ENCODE measurements at regions not wholly inside any gene's neighbourhood (a gene's known extent, or its start where the extent isn't known, plus 50 kb on each side); places are given as distances from the start of the nearest gene placed in this dataset.

- TF ChIP-seq EZH2 (IDR thresholded peaks at IDR 0.05; ENCODE audit: low read length, missing control alignments) (no peak), CTCF (conservative IDR thresholded peaks at IDR 0.05 in 1 of 2, IDR thresholded peaks at IDR 0.05 in 1 of 2; ENCODE audit: low read depth in 1 of 2, low read length in 2 of 2) (no peak)
- Histone ChIP-seq H2AFZ (ENCODE audit: low read length) (no peak overlapping the region), H3K4me3 (replicated peaks in 1 of 4; ENCODE audit: control extremely low read depth in 1 of 4, insufficient read depth in 1 of 4, low read depth in 3 of 4, low read length in 4 of 4) (no peak overlapping the region), H3K27me3 (ENCODE audit: control insufficient read depth, insufficient read depth, low read length) (no peaks in the 10 kb centered on the region), H3K9ac (ENCODE audit: insufficient read depth, low read length) (no peak overlapping the region), H3K9me3 (ENCODE audit: control insufficient read depth, insufficient read depth, low read depth, low read length) (no peaks in the 10 kb centered on the region), H3K4me2 (ENCODE audit: extremely low read depth, insufficient read depth, low read length) (no peak overlapping the region), H3K27ac (ENCODE audit: insufficient read depth, low read length) (no peak overlapping the region), H3K36me3 (ENCODE audit: control insufficient read depth, insufficient read depth, low read length) (no peaks in the 10 kb centered on the region), H4K20me1 (ENCODE audit: control insufficient read depth, extremely low read depth, insufficient read depth, low read length) (no peaks in the 10 kb centered on the region), H3K79me2 (ENCODE audit: control insufficient read depth, insufficient read depth, low read length) (no peaks in the 10 kb centered on the region), H3K4me1 (ENCODE audit: control insufficient read depth, extremely low read depth, insufficient read depth, low read length) (no peaks in the 10 kb centered on the region)
- no peak for DNase-seq (ENCODE audit: low read depth in 2 of 2)
These were observed 125.5 kb downstream of the ASB1 start for GRCh38 chr2:238552226-238552625.

- H3K79me2 ChIP-seq (ENCODE audit: control insufficient read depth, insufficient read depth, low read length), result no peaks in the 10 kb centered on the region
These were observed 126.4 kb downstream of the ASB1 start for GRCh38 chr2:238553159-238553558.

DNA sequence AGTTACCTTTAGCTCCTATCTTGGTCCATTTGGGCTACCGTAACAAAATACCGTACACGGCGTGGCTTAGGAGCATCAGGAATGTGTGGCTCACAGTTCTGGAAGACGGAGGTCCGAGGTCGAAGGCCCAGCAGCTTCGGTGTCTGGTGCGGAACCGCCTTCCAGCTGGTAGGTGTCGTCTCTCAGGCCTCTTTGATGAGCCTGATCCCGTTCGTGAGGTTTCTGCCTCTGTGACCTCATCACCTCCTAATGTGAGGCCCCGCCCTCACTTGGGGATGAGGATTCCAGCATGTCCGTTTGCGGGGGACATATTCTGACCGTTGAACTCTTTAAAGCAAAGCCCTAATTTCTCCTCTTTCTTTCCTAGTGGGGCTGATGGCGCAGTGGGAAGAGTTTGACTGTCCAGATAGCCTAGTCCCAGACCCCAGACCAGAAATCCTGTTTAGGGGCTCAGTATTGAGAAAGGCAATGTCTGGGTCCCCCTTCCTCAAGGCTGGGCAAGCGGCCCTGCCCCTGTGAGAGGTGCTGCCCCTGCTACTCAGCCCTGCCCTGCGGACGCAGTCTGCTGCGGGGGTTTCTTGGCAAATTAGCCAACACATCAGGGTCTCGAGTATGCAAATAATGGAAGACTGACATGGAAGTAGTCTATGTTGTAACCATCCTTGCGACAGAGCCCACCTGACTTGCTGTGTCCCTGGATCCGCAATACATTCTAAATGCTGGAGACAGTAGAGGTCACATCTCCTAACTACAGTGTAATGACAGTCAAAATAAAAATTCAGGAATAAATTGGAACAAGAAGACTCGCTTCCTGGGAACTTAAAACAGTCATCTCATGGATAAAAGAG lies 128.0 kb downstream of the ASB1 start:
- no peak overlapping the region for H3K4me2 ChIP-seq (ENCODE audit: extremely low read depth, insufficient read depth, low read length)
- no peak overlapping the region for H3K9ac ChIP-seq (ENCODE audit: insufficient read depth, low read length)
- H3K9me3 ChIP-seq (ENCODE audit: control insufficient read depth, insufficient read depth, low read depth, low read length), result no peaks in the 10 kb centered on the region
- H2AFZ ChIP-seq (ENCODE audit: low read length), result no peak overlapping the region
- no peaks in the 10 kb centered on the region for H3K4me1 ChIP-seq (ENCODE audit: control insufficient read depth, extremely low read depth, insufficient read depth, low read length)
- TF ChIP-seq CTCF (conservative IDR thresholded peaks at IDR 0.05 in 1 of 2, IDR thresholded peaks at IDR 0.05 in 1 of 2; ENCODE audit: low read depth in 1 of 2, low read length in 2 of 2), result no peak
- no peak for TF ChIP-seq EZH2 (IDR thresholded peaks at IDR 0.05; ENCODE audit: low read length, missing control alignments)
- no peaks in the 10 kb centered on the region for H4K20me1 ChIP-seq (ENCODE audit: control insufficient read depth, extremely low read depth, insufficient read depth, low read length)
- no peaks in the 10 kb centered on the region for H3K27me3 ChIP-seq (ENCODE audit: control insufficient read depth, insufficient read depth, low read length)
- no peaks in the 10 kb centered on the region for H3K36me3 ChIP-seq (ENCODE audit: control insufficient read depth, insufficient read depth, low read length)
- DNase-seq (ENCODE audit: low read depth in 2 of 2), result no peak
- H3K27ac ChIP-seq (ENCODE audit: insufficient read depth, low read length), result no peak overlapping the region
- no peaks in the 10 kb centered on the region for H3K79me2 ChIP-seq (ENCODE audit: control insufficient read depth, insufficient read depth, low read length)
- no peak overlapping the region for H3K4me3 ChIP-seq (replicated peaks in 1 of 4; ENCODE audit: control extremely low read depth in 1 of 4, insufficient read depth in 1 of 4, low read depth in 3 of 4, low read length in 4 of 4)

More at GRCh38 chr2:238553159-238553558, 126.4 kb downstream of the ASB1 start:
- no peak overlapping the region for H3K4me3 ChIP-seq (replicated peaks in 1 of 4; ENCODE audit: control extremely low read depth in 1 of 4, insufficient read depth in 1 of 4, low read depth in 3 of 4, low read length in 4 of 4)
- no peak overlapping the region for H3K27ac ChIP-seq (ENCODE audit: insufficient read depth, low read length)
- DNase-seq (ENCODE audit: low read depth in 2 of 2), result no peak
- no peaks in the 10 kb centered on the region for H3K9me3 ChIP-seq (ENCODE audit: control insufficient read depth, insufficient read depth, low read depth, low read length)
- TF ChIP-seq EZH2 (IDR thresholded peaks at IDR 0.05; ENCODE audit: low read length, missing control alignments) (no peak), CTCF (conservative IDR thresholded peaks at IDR 0.05 in 1 of 2, IDR thresholded peaks at IDR 0.05 in 1 of 2; ENCODE audit: low read depth in 1 of 2, low read length in 2 of 2) (no peak)
- H3K4me2 ChIP-seq (ENCODE audit: extremely low read depth, insufficient read depth, low read length), result no peak overlapping the region
- no peaks in the 10 kb centered on the region for H3K27me3 ChIP-seq (ENCODE audit: control insufficient read depth, insufficient read depth, low read length)
- no peak overlapping the region for H3K9ac ChIP-seq (ENCODE audit: insufficient read depth, low read length)
- no peaks in the 10 kb centered on the region for H4K20me1 ChIP-seq (ENCODE audit: control insufficient read depth, extremely low read depth, insufficient read depth, low read length)
- H3K4me1 ChIP-seq (ENCODE audit: control insufficient read depth, extremely low read depth, insufficient read depth, low read length), result no peaks in the 10 kb centered on the region
- H3K36me3 ChIP-seq (ENCODE audit: control insufficient read depth, insufficient read depth, low read length), result no peaks in the 10 kb centered on the region
- H2AFZ ChIP-seq (ENCODE audit: low read length), result no peak overlapping the region

Measured in fibroblast of lung (primary cell).